GM12878 (cell line): ENCODE measurements at regions not wholly inside any gene's neighbourhood (a gene's known extent, or its start where the extent isn't known, plus 50 kb on each side); places are given as distances from the start of the nearest gene placed in this dataset.

Source experiments
- ATAC-seq: fragments of 200-7000 bp; cut with Tn5 transposase; 3 replicates; pipeline ENCODE4 v1.9.1; 2020; ENCODE audit warnings: mild to moderate bottlenecking, moderate library complexity
- BruUV-seq: library from RNA; stranded (reverse); fragments of 400-500 nt; replicated peaks from 2 replicates; lab custom pipeline; 2021; lab: Mats Ljungman, UMichigan
- CTCF ChIA-PET: fragments of 300-600 bp; sonication (Branson Sonifier 250); formaldehyde crosslinking; extraction: SDS; loops from one replicate; lab custom pipeline; 2021; ENCODE audit warnings: inconsistent platforms; lab: Yijun Ruan, JAX
- POLR2A ChIA-PET: fragments of 350-600 bp; formaldehyde crosslinking; extraction: SDS; loops from one replicate; lab custom pipeline; 2021; ENCODE audit warnings: inconsistent platforms; lab: Charles Lee
- RAD21 ChIA-PET: fragments of 300-600 bp; sonication (Branson Sonifier 250); formaldehyde crosslinking; loops from one replicate; lab custom pipeline; 2023; ENCODE audit warnings: antibody characterized with exemption; ENCODE audit not compliant: unreplicated experiment; lab: Charles Lee
- SMC1A ChIA-PET: fragments of 300-600 bp; sonication (Branson Sonifier 250); formaldehyde crosslinking; loops from one replicate; lab custom pipeline; 2023; ENCODE audit not compliant: unreplicated experiment, uncharacterized antibody; lab: Charles Lee
- DNase-seq: peaks from one replicate; pipeline ENCODE4 v3.0.0-alpha.2; 2011; ENCODE audit warnings: low read depth, low spot score
- FAIRE-seq: peaks from 3 replicates; lab custom pipeline; 2011; peaks lifted over from hg19 to GRCh38; lab: Jason Lieb, UNC
- H2AFZ ChIP-seq: 2 replicates; pipeline ENCODE4 v1.6.0; 2011; ENCODE audit warnings: low read depth, low read length, control low read depth; ENCODE audit not compliant: control insufficient read depth
- H3K27ac ChIP-seq: 2 replicates; pipeline ENCODE4 v1.5.1; 2011; ENCODE audit warnings: control low read depth; ENCODE audit not compliant: control insufficient read depth, insufficient read depth
- H3K27me3 ChIP-seq, 2 experiments: replicated peaks in 1 of 2; 2 replicates each; pipeline versions ENCODE4 v1.6.0 to v1.6.1; 2011; ENCODE audit warnings: low read length in 1 of 2; ENCODE audit not compliant: control insufficient read depth in 2 of 2, insufficient read depth in 2 of 2
- H3K36me3 ChIP-seq, 2 experiments: 2 replicates each; pipeline ENCODE4 v1.5.1; 2011; ENCODE audit warnings: low read length in 1 of 2; ENCODE audit not compliant: control insufficient read depth in 2 of 2, insufficient read depth in 2 of 2
- H3K4me1 ChIP-seq: 2 replicates; pipeline ENCODE4 v1.6.1; 2011; ENCODE audit warnings: mild to moderate bottlenecking, low read length, moderate library complexity, mixed read lengths; ENCODE audit not compliant: control insufficient read depth, insufficient read depth
- H3K4me2 ChIP-seq: 2 replicates; pipeline ENCODE4 v1.6.0; 2011; ENCODE audit warnings: control low read depth; ENCODE audit not compliant: control insufficient read depth, insufficient read depth
- H3K4me3 ChIP-seq: fragments of 200-600 bp; sonication (generic); 2 replicates; pipeline ENCODE4 v1.5.1; 2016
- H3K79me2 ChIP-seq: 2 replicates; pipeline ENCODE4 v1.6.0; 2011; ENCODE audit warnings: low read length; ENCODE audit not compliant: control insufficient read depth, insufficient read depth
- H3K9ac ChIP-seq: 2 replicates; pipeline ENCODE4 v1.8.0; 2011; ENCODE audit warnings: low read length, control low read depth, mixed read lengths; ENCODE audit not compliant: control insufficient read depth, insufficient read depth
- H3K9me3 ChIP-seq: replicated peaks from 3 replicates; pipeline ENCODE4 v1.5.1; 2011; ENCODE audit warnings: mild to moderate bottlenecking, low read length; ENCODE audit not compliant: control insufficient read depth, insufficient read depth
- H4K20me1 ChIP-seq: 2 replicates; pipeline ENCODE4 v1.6.0; 2011; ENCODE audit not compliant: control insufficient read depth, insufficient read depth
- REST ChIP-seq: IDR thresholded peaks from 2 replicates; pipeline ENCODE4 v1.6.1; 2012; ENCODE audit warnings: mild to moderate bottlenecking, low read depth, low read length
- USF1 ChIP-seq: IDR thresholded peaks from 2 replicates; pipeline ENCODE4 v1.6.1; 2011; ENCODE audit warnings: borderline replicate concordance, low read depth, mild to moderate bottlenecking, moderate library complexity, mixed read lengths, low read length; ENCODE audit not compliant: insufficient read depth; ENCODE audit errors: extremely low read length
- WGBS: methylation state at CpG from one replicate; pipeline ENCODE4 v1.1.6; 2016; ENCODE audit warnings: low lambda C conversion rate; ENCODE audit not compliant: insufficient replicate concordance, insufficient coverage; ENCODE audit errors: missing lambda C conversion rate; 5-methylcytosine and 5-hydroxymethylcytosine counted together
- in situ Hi-C: fragments of 300-500 bp; cut with MboI; formaldehyde crosslinking; loops from 9 replicates; pipeline ENCODE4 v1.14.3; 2018; ENCODE audit warnings: mixed read lengths
- intact Hi-C: fragments of 100-400 bp; cut with micrococcal nuclease; formaldehyde crosslinking; loops from one replicate; pipeline ENCODE4 v1.14.2; 2022; ENCODE audit not compliant: unreplicated experiment

GRCh38 chr2:147665105-147665504 lies 179.7 kb upstream of the ACVR2A start:
- in situ Hi-C loops (no loop called here), intact Hi-C loops (no loop called here)
- Histone ChIP-seq H3K4me2 (no peak overlapping the region), H3K4me3 (no peak overlapping the region), H4K20me1 (no peaks in the 10 kb centered on the region), H3K9me3 (peaks cover 1% of the 10 kb centered on the region; the same call in 2 of the 3 replicates), H3K36me3 (no peaks in the 10 kb centered on the region), H3K4me1 (no peaks in the 10 kb centered on the region; the same call in 1 of the 2 replicates), H3K27ac (no peak overlapping the region), H3K27me3 (no peaks in the 10 kb centered on the region), H3K9ac (no peak overlapping the region), H2AFZ (no peak overlapping the region; the same call in 1 of the 2 replicates), H3K79me2 (no peaks in the 10 kb centered on the region)
- DNase-seq (no peak), ATAC-seq (no peak), FAIRE-seq (no peak)
- peak; percentile 11 for TF ChIP-seq USF1
- no peak for TF ChIP-seq REST
- ChIA-PET RAD21 (no interaction called here), CTCF (interaction anchor here (1.1 to 1.7 kb wide), 2 partner anchors 10 to 18 kb away, joined by 3 to 4 read pairs; no protein-coding TSS in a partner anchor), SMC1A (interaction anchor here (0.9 to 2.3 kb wide), 8 partner anchors 7 to 39 kb away, joined by 3 to 9 read pairs (median 7); no protein-coding TSS in a partner anchor), POLR2A (no interaction called here)
- WGBS, result 92% methylated on average over 2 of the region's 2 CpGs
- BruUV-seq, result no TSS peak
